Gastrocnemius medialis (tissue), 4 donors: ENCODE measurements at regions not wholly inside any gene's neighbourhood (a gene's known extent, or its start where the extent isn't known, plus 50 kb on each side); places are given as distances from the start of the nearest gene placed in this dataset.
"Not testable (repeated sequence)": the region's sequence is repeated elsewhere in the genome, so short reads cannot be mapped to it uniquely, and the experiment has no call there.

Source experiments
- POLR2A ChIP-seq, 2 donors: fragments of 450-650 bp; IDR thresholded peaks; one replicate each; pipeline ENCODE4 v1.6.1; 2017; ENCODE audit warnings: antibody characterized with exemption in 2 of 2, mild to moderate bottlenecking in 2 of 2, moderate library complexity in 2 of 2
- TF ChIP-seq, protein P1 (sequence below), 5 experiments: fragments of 450-650 bp in 3 of 5; fragments of 200-600 bp in 2 of 5; sonication (generic) in 2 of 5; IDR thresholded peaks in 4 of 5; conservative IDR thresholded peaks in 1 of 5; 1 replicate in 4 of 5; 2 replicates in 1 of 5; pipeline ENCODE4 v1.5.1; 2016 to 2019; ENCODE audit warnings: antibody characterized with exemption in 5 of 5, mild to moderate bottlenecking in 3 of 5, moderate library complexity in 3 of 5

- TF ChIP-seq, protein P1, sequence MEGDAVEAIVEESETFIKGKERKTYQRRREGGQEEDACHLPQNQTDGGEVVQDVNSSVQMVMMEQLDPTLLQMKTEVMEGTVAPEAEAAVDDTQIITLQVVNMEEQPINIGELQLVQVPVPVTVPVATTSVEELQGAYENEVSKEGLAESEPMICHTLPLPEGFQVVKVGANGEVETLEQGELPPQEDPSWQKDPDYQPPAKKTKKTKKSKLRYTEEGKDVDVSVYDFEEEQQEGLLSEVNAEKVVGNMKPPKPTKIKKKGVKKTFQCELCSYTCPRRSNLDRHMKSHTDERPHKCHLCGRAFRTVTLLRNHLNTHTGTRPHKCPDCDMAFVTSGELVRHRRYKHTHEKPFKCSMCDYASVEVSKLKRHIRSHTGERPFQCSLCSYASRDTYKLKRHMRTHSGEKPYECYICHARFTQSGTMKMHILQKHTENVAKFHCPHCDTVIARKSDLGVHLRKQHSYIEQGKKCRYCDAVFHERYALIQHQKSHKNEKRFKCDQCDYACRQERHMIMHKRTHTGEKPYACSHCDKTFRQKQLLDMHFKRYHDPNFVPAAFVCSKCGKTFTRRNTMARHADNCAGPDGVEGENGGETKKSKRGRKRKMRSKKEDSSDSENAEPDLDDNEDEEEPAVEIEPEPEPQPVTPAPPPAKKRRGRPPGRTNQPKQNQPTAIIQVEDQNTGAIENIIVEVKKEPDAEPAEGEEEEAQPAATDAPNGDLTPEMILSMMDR (IDR thresholded peaks at IDR 0.05 in 4 of 5, conservative IDR thresholded peaks at IDR 0.05 in 1 of 5) = not testable (repeated sequence)
- not testable (repeated sequence) for TF ChIP-seq POLR2A (IDR thresholded peaks at IDR 0.05)
Measured at GRCh38 chrX:90369632-90370031, 447.9 kb downstream of the TGIF2LX start.
